HG02798 (cell line): ENCODE measurements at regions not wholly inside any gene's neighbourhood (a gene's known extent, or its start where the extent isn't known, plus 50 kb on each side); places are given as distances from the start of the nearest gene placed in this dataset.
"Not testable (repeated sequence)": the region's sequence is repeated elsewhere in the genome, so short reads cannot be mapped to it uniquely, and the experiment has no call there.

Experiments used
- ATAC-seq: cut with Tn5 transposase; IDR thresholded peaks from one replicate; pipeline ENCODE4 v1.9.1; 2021; ENCODE audit warnings: mild to moderate bottlenecking; ENCODE audit not compliant: unreplicated experiment, poor library complexity

DNA sequence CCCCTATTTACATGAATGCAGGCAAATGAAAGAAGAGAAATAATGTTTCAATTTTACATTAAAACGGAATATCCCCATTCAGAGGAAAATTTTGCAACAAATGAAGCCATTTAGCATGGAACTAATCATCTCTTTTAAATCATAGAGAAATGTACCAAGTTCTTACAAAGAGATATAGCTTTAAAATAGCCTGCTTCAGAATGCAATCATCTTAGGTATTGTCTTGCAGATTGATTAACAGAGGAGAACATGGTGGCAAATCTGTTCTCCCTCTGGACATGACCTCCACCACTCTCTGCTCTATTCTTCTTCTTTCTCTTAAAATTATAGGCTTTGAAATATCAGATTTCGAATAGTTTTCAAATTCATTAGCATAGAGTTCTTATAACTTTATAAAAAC lies 155.7 kb upstream of the DTNBP1 start:
- no peak for ATAC-seq

DNA sequence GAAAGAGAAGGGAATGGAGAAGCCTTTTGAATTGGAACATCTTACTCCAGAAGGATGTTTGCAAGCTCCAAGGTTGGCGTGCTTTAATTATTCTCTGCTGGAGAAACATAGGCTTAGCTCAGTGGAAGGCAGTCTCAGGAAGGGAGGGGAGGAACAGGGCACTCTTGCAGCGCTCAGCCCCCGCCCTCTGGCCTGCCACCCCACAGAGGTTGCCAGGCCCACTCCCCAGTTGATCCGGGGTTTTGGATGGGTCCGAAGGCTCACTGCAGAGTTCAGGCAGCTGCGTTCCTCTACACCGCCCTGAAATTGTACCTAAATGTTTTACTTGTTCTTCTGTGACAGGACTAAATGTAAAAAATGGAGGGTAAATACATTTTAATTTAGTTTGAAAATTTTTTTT lies 155.2 kb upstream of the DTNBP1 start:
- no peak for ATAC-seq

DNA sequence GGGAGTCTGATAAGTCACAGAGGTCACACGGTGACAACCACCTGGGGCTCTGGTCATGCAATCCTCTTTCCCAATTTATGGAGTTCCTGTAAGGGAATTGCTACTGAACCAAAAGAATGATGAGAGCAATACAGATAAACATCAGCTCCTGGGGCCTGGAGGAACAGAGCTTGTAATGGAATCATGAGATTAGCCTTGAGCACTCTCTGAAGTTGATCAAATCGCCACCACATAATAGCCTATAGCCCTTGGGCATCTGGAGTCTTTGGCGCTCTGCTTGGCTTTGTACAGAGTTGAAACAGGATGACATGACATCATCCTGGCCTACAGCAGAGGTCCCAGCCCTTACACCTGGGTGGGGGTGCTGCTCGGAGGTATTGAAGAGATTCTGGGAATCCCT lies 154.3 kb upstream of the DTNBP1 start:
- ATAC-seq: no peak

DNA sequence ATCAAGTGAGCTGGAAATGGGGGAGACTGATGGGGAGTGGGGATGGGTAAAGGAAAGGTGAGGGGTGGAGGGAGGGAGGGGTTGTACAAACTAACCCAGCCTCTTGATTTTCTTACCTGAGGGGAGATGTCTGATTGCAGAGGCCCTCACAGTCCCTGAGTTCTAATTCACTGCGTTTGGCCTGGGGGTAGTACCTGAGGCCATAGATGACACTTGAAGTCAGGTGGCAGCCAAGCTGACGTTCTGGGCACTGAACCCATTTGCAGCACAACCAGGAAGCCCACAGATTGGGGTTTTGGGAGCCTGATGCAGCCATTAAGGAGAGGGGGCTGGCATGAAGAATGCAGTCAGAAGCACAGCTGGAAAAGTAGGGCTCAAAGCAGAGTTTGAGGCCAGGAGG lies 153.8 kb upstream of the DTNBP1 start:
- ATAC-seq: no peak

DNA sequence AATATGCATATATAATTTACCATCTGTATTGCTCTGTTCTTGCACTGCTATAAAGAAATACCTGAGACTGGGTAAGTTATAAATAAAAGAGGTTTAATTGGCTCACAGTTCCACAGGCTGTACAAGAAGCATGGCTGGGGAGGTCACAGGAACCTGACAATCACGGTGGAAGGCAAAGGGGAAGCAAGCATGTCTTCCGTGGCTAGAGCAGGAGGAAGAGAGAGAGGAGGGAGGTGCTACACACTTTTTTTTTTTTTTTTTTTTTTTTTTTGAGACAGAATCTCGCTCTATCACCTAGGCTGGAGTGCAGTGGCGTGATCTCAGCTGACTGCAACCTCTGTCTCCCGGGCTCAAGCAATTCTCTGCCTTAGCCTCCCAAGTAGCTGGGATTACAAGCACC lies 150.9 kb upstream of the DTNBP1 start:
- ATAC-seq: not testable (repeated sequence)

DNA sequence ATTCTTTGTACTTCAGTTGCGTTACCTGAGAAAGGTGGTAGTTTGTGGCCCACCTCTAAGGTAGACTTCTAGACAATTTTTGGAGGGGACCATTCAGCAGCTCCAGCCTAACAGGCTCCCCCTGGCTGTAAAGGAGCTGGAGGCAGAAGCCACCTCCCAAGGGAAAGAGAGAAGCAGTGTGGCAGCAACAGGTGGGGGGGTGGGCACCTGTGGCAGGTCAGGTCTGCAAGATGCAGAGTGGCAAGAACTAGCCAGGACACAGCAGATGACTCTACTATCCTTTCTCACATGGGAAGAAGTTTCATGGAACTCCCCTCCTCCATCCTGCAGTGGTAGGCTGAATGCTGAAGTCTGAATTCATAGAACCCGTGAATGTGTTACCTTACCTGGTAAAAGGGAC lies 148.3 kb upstream of the DTNBP1 start:
- no peak for ATAC-seq

DNA sequence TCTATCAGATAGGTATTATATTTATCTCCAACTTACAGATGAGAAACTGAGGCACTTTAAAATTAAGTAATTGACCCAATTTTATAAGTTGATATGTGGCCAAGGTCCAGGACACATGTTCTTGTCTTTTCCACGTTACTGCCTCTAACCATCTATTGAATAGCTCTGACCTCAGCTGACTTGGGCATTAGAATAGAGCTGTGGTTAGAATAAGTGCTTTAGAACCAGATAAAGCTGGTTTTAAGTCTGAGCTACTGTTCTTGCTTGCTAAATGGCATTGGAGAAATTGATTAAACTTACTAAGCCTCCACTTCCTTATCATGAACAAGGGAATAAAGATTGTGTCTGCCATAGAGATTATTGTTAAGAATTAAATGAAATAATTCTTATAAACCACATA lies 147.8 kb upstream of the DTNBP1 start:
- ATAC-seq: no peak

DNA sequence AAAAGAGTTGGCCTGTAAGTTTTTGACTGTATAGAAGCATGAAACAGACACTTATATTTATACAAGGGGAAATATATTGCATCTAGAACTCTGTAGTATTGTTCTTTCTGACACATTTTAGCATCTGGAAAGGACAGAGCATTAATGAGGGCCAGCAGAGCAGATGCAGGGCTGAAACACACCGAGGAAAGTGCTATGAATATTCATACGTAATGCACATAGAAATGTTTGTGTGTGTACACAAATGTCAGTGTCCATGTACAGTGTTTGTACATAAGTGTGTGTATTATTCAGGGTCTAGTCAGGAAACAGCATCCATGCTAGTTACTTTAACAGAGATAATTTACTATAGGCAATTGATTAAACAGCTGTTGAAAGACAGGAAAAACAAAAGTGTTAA lies 146.5 kb upstream of the DTNBP1 start:
- no peak for ATAC-seq

DNA sequence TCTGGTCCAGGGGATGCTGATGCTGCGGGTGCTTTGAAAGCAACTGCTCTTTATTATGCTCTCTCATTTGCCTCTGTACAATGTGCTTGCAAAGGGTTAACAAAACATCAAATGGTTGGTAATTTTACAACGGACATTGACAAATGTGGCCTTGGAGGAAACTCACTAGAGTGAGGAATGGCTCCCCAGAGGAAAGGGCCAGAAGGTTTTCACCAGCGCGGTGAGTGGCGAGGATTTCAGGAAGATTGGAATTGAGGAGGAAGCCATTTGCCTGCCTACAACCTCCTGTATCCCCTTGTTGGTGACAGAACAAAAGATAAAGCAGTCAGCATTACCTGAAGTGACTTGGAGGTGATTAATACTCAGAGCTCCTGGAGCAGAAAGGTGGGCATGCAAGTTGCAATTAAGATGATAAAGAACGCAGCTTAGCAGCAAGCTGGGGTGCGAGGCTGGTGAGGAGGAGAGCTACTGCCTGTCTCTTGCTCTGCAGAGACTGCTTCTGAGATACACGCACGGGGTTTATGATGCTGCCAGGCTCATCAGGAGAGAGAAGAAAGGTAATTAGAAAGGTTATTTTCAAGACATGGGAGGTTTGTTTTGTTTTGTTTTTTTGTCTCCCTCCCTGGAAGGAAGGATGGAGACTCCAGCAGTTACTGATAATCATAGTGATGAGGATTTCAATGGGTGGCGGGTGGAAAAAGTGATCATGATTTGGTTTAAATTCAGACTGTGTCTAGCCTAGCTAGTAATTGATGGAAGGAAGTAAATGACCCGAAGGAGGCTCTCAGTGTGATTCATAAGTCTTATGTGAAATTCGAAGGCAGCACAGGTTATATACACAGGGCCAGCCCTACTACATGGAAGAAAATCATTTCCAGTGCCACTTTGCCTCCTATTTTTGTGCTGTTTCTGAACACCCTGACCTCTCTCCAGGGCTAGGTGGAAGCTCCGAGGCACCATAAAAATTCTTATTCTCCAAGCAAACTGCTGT lies 141.6 kb upstream of the DTNBP1 start:
- ATAC-seq: no peak

DNA sequence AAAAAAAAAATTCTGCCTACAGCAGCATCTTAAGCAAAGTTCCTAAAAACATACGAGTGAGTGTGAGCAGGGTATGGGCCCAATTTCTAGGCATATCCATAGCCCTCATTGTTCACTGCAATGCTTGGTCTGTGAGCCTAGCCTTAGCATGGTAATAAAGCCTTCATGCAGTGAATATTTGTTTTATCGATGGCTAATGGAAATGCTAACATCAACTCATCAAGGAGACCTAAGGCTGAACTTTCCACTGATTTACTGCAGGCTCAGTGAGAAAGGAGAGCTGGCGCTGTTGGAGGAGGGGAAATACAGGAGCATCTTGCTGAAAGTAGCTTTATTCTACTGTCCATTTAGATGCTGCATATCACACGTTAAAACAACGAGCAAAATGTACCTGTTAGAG lies 139.6 kb upstream of the DTNBP1 start:
- ATAC-seq: no peak

DNA sequence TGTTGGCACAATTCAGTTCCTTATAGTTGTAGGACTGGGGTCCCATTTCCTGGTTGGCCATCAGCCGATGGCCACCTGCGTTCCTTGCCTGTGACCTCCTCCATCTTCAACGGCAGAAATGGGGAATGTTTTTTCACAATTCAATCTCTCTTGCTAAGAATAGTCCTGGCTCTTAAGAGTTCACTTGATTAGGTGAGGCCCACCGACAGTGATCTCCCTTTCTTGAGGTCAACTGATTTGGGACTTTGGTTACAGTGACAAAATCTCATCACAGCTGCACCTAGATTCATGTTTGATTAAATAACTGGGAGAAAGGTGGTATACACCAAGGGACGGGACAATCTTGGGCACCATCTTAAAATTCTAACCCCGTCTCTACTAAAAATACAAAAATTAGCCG lies 139.1 kb upstream of the DTNBP1 start:
- no peak for ATAC-seq

DNA sequence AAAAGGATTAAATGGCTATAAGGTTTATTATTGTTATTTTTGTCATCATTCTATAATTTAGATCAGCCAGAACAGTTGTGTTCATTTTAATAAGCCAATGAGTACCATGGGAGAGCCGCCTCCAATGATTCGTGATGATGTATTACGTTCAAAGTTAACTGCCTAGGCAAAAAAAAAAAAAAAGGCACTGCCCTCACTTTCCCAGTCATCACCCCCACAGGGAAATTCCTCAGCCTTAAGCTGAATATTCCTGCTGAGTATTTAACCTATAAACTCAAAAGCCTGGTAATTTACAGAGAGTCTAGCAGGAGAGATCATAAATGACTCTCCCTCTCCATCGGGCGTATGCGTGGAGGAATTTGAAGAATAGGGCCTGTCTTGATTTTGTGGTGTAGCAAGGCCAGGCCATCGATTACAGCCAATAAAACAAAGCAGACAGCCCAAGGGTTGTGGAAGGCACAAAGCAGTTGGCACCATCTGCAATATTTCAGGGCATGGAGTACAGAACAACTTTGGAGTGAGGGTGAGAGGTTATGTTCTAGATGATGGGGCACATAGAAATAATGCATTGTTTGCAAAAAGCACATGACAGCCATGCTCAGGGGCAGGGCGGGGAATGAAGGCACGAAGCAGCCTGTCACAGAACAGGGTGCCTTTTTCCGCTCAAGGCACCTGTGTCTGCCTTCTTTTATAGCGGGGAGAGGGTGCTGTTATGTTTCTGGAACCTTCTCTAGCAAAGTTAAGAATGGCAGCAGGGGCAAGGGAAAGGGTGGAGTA lies 138.2 kb upstream of the DTNBP1 start:
- ATAC-seq: no peak

DNA sequence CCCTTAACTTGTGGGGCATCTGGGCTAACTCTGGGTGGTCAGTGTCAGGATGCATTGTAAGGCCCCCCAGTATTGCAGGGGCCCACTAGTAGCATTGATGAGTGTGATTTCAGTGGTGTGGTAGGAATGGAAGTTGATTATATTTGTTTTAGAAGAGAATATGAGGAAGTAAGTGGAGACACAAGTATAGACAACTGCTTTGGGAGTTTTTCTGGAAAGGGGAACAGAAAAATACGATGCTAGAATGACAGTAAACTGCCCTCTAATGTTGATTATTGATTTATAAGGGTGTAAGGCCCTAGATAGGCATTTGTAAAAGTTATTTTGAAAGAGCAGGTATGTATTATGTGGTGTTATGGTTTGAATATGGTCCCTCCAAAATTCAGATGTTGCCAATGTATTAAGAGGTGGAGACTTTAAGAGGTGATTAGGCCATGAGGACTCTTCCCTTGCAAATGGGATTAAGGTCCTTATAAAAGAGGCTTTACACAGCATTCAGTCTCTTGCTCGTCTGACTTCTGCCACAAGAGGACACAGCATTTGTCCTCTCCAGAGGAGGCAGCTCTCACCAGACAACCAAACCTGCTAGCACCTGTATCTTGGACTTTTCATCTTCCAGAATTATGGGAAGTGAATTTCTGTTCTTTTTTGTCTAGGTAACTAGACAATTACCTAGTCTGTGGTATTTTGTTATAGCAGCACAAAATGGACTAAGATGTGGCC lies 135.9 kb upstream of the DTNBP1 start:
- no peak for ATAC-seq

DNA sequence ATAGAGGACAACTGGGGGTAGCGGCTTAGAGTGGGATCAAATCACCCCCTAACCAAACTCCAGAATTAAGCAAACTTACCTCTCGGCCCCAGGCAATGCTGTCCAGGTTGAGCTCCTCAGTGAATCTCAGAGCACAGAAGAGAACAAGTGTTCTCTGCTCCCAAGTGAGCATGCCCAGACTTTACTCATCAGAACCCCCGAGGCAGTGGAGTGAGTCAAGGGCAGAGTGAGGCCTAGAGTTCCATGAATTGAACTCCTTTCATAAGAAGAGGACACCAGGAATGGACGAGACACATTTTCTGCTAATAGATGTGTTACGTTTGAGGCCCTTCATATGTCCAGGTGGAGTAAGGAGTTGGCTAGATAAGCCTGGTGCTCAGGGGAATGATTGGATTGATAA lies 134.0 kb upstream of the DTNBP1 start:
- ATAC-seq: no peak

DNA sequence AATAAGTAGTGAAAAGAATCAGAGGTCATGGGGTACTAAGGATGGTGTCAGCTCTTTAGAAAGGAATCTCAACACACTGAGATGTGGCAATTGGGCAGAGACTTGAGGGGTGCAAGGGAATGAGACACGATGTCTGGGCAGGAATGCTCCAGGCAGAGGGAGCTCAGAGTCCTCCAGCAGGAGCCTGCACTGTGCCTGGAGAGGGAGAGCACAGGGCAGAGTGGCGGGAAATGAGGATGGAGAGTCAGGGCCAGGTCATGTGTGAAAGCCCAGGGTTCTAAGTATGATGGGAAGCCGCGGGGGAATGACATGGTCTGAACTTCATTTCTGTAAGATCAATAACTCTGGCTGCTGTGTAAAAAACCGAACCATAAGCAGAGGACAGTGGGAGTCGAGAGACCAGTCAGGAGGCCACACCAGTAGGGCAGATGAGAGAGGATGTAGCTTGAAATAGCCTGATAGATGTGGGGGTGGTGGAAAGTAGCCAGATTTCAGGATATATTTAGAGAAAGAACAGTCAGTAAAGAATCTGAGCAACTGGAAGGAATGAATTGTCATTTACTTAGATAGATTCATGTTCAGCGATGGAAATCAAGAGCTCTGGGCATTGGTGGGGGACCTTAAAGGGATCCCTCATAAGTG lies 133.4 kb upstream of the DTNBP1 start:
- ATAC-seq: no peak

DNA sequence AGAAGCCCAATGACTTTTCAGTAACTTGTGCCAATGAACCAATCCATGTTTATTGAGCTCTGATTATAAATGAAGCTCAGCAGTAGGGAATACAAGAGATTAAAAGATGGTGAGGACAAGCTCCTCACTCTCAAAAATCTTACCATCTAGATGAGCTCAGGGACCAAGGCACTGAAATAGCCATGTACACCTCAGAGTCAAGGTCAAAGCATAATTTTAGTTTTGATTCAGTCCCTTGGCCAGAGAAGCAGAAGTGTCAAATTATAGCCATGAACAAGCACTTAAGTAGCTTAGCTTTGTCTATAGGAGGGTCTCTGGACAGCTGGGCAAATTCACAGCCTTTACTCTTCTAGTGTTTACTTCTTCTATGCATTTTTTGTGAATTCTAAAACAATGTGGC lies 131.0 kb upstream of the DTNBP1 start:
- ATAC-seq: no peak

DNA sequence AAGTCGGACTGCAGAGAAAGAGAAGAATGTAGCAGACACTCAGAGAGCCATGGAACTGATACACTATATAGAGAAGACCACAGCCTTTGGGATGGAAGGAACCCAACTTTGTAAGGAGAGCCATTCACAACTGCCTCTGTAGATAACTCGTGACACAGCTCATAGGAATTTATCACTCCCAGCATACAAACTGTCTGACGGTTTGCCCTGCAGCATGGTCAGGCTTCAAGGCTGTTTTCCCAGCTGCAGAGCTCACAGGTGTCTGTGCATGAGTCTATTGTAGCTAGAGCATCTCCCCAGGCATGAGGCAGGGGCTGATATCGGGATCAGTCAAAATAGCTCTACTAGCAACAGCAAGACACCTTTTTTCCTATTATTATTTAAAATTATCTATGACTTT lies 130.5 kb upstream of the DTNBP1 start:
- no peak for ATAC-seq

DNA sequence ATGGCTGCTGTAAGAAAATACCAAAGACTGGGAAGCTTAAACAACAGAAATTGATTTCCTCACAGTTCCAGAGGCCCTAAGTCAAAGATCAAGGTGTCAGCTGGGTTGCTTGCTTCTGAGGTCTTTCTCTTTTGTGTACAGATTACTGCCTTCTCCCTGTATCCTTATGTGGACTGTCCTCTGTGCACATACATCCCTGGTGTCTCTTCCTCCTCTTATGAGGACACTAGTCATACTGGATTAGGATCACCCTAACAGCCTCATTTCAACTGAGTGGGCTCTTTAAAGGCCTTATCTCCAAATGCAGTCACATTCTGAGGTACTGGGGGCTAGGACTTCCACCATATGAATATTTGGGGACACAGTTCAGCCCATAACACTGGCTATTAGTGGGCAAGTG lies 130.0 kb upstream of the DTNBP1 start:
- no peak for ATAC-seq

DNA sequence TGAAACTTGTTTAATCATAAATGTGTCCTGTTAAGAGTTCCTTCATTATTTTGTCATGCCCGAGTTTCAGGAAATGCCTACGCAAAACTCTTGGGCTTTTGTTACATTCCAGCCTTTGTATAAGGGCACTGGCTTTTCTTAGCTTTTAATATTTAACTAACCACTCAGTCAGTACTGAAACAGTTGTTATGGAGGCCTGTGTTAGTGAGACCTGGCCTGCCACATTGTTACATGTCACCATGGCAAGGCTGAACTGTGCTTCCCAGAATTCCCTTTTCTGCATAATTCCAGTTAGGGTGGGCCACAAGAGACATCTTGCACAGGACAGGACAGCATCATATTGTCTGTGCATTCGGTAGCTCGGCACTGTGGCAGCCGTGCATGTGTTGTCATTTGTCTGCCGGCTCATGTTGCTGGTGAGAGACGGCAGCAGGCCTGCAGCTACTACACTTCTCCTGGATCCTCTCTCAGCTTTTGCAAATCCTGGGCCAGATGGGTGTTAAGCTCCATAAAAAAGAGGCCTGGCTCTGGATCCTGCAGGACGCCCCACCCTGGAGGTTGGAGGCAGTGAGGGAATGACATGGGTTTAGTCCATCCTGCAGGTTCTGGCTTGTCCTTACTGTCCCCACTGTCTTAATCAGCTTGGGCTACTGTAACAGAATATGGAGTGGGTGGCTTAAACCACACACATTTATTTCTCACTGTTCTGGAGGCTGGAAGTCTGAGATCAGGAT lies 128.8 kb upstream of the DTNBP1 start:
- no peak for ATAC-seq

DNA sequence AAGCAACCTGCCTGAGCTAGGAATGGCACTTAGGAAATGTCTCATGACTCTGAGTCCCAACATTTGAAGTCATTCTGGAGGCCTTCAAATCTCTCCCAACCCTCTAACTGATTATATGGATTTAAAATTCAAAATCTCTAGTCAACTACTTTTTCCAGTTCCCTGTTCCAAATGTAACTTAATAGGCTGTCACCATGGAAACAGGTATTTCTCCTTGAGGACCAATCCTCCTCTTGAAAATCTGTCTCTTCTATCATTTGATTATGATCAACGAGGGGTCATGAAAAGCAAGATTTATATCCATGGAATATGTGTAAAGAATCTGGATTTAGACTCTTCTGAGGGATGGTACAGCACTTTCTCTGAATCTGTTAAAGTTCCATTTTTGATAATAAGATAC lies 127.3 kb upstream of the DTNBP1 start:
- ATAC-seq: no peak
